ENCODE measurements at regions not wholly inside any gene's neighbourhood (a gene's known extent, or its start where the extent isn't known, plus 50 kb on each side); places are given as distances from the start of the nearest gene placed in this dataset.
"Not testable (repeated sequence)": the region's sequence is repeated elsewhere in the genome, so short reads cannot be mapped to it uniquely, and the experiment has no call there.

GRCh38 chrX:41031256-41031967, 53.8 kb upstream of the USP9X start:
- TF ChIP-seq CTCF (IDR thresholded peaks at IDR 0.05; ENCODE audit: control insufficient read depth, insufficient read depth, low read depth, low read length, missing control alignments): no peak
- H3K4me3 ChIP-seq (ENCODE audit: control insufficient read depth, low read depth, low read length): no peak overlapping the region

GRCh38 chrX:41033299-41033698, 51.9 kb upstream of the USP9X start:
- DNase-seq (ENCODE audit: low read depth): no peak
- no peak overlapping the region for H3K4me3 ChIP-seq (ENCODE audit: control insufficient read depth, low read depth, low read length)
- TF ChIP-seq CTCF (IDR thresholded peaks at IDR 0.05; ENCODE audit: control insufficient read depth, insufficient read depth, low read depth, low read length, missing control alignments): no peak

More at GRCh38 chrX:41031256-41031967, 53.8 kb upstream of the USP9X start:
- no peak for DNase-seq (ENCODE audit: low read depth)

GRCh38 chrX:41034902-41035301, 50.3 kb upstream of the USP9X start:
- not testable (repeated sequence) for DNase-seq (ENCODE audit: low read depth); H3K4me3 ChIP-seq (ENCODE audit: control insufficient read depth, low read depth, low read length)
